Adrenal gland (tissue), 9 donors: ENCODE measurements at regions not wholly inside any gene's neighbourhood (a gene's known extent, or its start where the extent isn't known, plus 50 kb on each side); places are given as distances from the start of the nearest gene placed in this dataset.

ENCODE experiments used
- DNase-seq, 7 donors: peaks; one replicate each; pipeline ENCODE4 v3.0.0-alpha.2; 2019 to 2020
- H3K27ac ChIP-seq, 5 donors: fragments of 200-600 bp; sonication (generic) in 4 of 5; 1 replicate in 3 of 5; 2 replicates in 2 of 5; pipeline versions ENCODE4 v1.5.1 to v1.8.0; 2016 to 2020; ENCODE audit warnings: mild to moderate bottlenecking in 1 of 5
- H3K27me3 ChIP-seq: fragments of 200-600 bp; 2 replicates; pipeline ENCODE4 v1.8.0; 2021
- H3K36me3 ChIP-seq, 2 donors: fragments of 200-600 bp; replicated peaks in 1 of 2; 1 replicate in 1 of 2; 2 replicates in 1 of 2; pipeline versions ENCODE4 v1.5.1 to v1.8.0; 2018 to 2022
- H3K4me1 ChIP-seq, 2 donors: fragments of 200-600 bp; replicated peaks in 1 of 2; 1 replicate in 1 of 2; 2 replicates in 1 of 2; pipeline versions ENCODE4 v1.5.1 to v1.8.0; 2018 to 2021
- H3K4me3 ChIP-seq, 4 donors: fragments of 200-600 bp; sonication (generic) in 3 of 4; one replicate each; pipeline ENCODE4 v1.5.1; 2016 to 2018
- H3K9me3 ChIP-seq, 3 donors: fragments of 200-600 bp; sonication (generic) in 1 of 3; replicated peaks in 1 of 3; 1 replicate in 2 of 3; 2 replicates in 1 of 3; pipeline versions ENCODE4 v1.5.1 to v1.8.0; 2016 to 2021
- POLR2A ChIP-seq, 2 donors: fragments of 450-650 bp; IDR thresholded peaks; one replicate each; pipeline ENCODE4 v1.6.1; 2017; ENCODE audit warnings: antibody characterized with exemption in 2 of 2, mild to moderate bottlenecking in 2 of 2, moderate library complexity in 1 of 2
- WGBS, 4 donors: extraction: QIAGEN DNeasy Blood & Tissue Kit in 2 of 4; methylation state at CpG; one replicate each; pipeline versions ENCODE4 v1.1.5 to v1.1.7; 2013 to 2017; 5-methylcytosine and 5-hydroxymethylcytosine counted together
- intact Hi-C, 2 donors: fragments of 100-400 bp; cut with DNase I; formaldehyde crosslinking; loops; one replicate each; pipeline versions ENCODE4 v1.14.1 to v1.15.0; 2022 to 2023
- TF ChIP-seq, protein P1 (sequence below), 6 experiments: fragments of 450-650 bp in 4 of 6; fragments of 200-600 bp in 2 of 6; sonication (generic) in 1 of 6; IDR thresholded peaks; 1 replicate in 5 of 6; 2 replicates in 1 of 6; pipeline versions ENCODE4 v1.5.1 to v1.8.0; 2016 to 2021; ENCODE audit warnings: antibody characterized with exemption in 6 of 6, mild to moderate bottlenecking in 2 of 6, moderate library complexity in 1 of 6
- donor health status: healthy with polysubstance abuse.
- donor health status: Bipolar disorder and iron deficiency.
- donor health status: DM: yes; HTN: yes; CAD: no.
- donor health status: DM: no; HTN: no; CAD: no.
- donor health status: DM: no; HTN: no; CAD: no.

DNA sequence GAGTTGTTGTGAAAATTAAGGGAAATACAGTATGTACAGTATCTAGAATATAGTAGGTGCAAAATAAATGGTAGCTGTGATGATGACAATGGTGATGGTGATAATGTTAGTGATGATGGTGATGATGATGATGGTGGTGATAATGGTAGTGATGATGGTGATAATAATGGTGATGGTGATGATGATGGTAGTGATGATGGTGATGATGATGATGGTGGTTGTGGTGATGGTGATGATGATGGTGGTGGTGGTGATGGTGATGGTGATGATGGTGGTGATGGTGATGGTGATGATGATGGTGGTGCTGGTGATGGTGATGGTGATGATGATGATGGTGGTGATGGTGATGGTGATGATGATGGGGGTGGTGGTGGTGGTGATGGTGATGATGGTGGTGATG is 91.3 kb upstream of the FOXF1 start:
- Histone ChIP-seq H3K27ac (no peak overlapping the region), H3K4me1 (no peaks in the 10 kb centered on the region), H3K36me3 (no peaks in the 10 kb centered on the region), H3K4me3 (no peak overlapping the region), H3K27me3 (no peaks in the 10 kb centered on the region), H3K9me3 (no peaks in the 10 kb centered on the region)
- TF ChIP-seq, protein P1, sequence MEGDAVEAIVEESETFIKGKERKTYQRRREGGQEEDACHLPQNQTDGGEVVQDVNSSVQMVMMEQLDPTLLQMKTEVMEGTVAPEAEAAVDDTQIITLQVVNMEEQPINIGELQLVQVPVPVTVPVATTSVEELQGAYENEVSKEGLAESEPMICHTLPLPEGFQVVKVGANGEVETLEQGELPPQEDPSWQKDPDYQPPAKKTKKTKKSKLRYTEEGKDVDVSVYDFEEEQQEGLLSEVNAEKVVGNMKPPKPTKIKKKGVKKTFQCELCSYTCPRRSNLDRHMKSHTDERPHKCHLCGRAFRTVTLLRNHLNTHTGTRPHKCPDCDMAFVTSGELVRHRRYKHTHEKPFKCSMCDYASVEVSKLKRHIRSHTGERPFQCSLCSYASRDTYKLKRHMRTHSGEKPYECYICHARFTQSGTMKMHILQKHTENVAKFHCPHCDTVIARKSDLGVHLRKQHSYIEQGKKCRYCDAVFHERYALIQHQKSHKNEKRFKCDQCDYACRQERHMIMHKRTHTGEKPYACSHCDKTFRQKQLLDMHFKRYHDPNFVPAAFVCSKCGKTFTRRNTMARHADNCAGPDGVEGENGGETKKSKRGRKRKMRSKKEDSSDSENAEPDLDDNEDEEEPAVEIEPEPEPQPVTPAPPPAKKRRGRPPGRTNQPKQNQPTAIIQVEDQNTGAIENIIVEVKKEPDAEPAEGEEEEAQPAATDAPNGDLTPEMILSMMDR (IDR thresholded peaks at IDR 0.05) = no peak
- TF ChIP-seq POLR2A (IDR thresholded peaks at IDR 0.05) = no peak
- no peak for DNase-seq
- intact Hi-C loops = no loop called here

DNA sequence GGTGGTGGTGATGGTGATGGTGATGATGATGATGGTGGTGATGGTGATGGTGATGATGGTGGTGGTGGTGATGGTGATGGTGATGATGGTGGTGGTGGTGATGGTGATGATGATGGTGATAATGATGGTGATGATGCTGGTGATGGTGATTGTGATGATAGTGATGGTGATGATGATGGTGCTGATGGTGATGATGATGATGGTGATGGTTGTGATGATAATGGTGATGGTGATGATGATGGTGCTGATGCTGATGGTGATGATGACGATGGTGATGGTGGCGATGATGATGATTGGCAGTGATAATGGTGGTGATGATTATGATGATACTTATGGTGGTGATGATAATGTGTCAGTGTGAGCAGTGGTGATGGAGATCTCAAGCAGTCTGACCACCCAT is 90.8 kb upstream of the FOXF1 start:
- Histone ChIP-seq H3K36me3 (no peaks in the 10 kb centered on the region), H3K27me3 (no peaks in the 10 kb centered on the region), H3K9me3 (no peaks in the 10 kb centered on the region), H3K4me1 (no peaks in the 10 kb centered on the region), H3K4me3 (no peak overlapping the region), H3K27ac (no peak overlapping the region)
- DNase-seq = no peak
- 90 to 96% (median 91%) methylated on average over 2 of the region's 2 CpGs for WGBS, 4 donors
- TF ChIP-seq POLR2A (IDR thresholded peaks at IDR 0.05) = no peak
- TF ChIP-seq, protein P1 (IDR thresholded peaks at IDR 0.05) = no peak
- intact Hi-C loops = no loop called here

DNA sequence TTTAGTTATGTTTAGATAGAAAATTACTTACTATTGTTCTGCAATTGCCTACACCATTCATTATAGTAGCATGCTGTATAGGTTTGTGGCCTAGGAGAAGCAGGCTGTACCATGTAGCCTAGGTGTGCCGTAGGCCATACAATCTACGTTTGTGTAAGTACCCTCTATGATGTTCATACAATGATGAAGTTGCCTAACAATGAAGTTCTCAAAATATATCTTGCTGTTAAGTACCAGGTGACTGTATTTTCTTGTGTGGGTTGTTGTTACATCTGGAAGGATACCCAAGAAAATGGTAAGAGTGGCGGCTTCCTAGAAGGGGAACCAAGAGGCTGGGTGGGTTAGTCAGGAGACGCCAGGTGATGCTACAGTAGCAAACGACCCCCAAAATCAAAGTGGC is 88.3 kb upstream of the FOXF1 start:
- WGBS, 4 donors = 81 to 86% (median 83%) methylated on average over 5 of the region's 5 CpGs
- no peaks in the 10 kb centered on the region for H3K9me3 ChIP-seq
- no peak overlapping the region for H3K4me3 ChIP-seq
- intact Hi-C loops = no loop called here
- no peak for DNase-seq
- no peak overlapping the region for H3K27ac ChIP-seq
- no peak for TF ChIP-seq POLR2A (IDR thresholded peaks at IDR 0.05)
- TF ChIP-seq, protein P1 (IDR thresholded peaks at IDR 0.05) = no peak
- H3K4me1 ChIP-seq = no peaks in the 10 kb centered on the region
- H3K27me3 ChIP-seq = no peaks in the 10 kb centered on the region
- no peaks in the 10 kb centered on the region for H3K36me3 ChIP-seq

DNA sequence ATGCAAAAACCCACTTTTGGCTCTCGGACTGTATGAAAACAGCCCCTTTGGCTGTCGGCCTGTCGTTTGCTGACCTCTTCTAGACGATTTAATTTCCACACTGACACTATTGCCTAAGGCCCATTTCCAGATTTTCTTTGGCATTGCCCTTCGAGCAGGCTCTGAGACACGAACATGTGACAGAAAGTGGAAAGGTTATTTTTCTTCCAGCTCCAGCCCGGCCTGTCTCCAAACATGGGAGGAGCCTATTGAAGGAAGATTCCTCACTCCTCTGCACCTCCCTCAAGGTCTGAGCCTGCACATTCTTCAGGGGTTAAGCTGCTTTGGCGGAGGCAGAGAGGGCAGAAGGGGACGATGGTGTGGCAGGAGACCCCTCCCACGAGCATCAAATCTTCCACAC is 85.9 kb upstream of the FOXF1 start:
- no peak for DNase-seq
- Histone ChIP-seq H3K27ac (no peak overlapping the region), H3K27me3 (no peaks in the 10 kb centered on the region), H3K4me1 (no peaks in the 10 kb centered on the region), H3K4me3 (no peak overlapping the region), H3K9me3 (no peaks in the 10 kb centered on the region), H3K36me3 (no peaks in the 10 kb centered on the region)
- WGBS, 4 donors = 43 to 48% (median 45%) methylated on average over 9 to 10 of the region's 10 CpGs
- TF ChIP-seq, protein P1 (IDR thresholded peaks at IDR 0.05) = no peak
- no peak for TF ChIP-seq POLR2A (IDR thresholded peaks at IDR 0.05)
- intact Hi-C loops = no loop called here
